H1 (cell line): ENCODE measurements at regions not wholly inside any gene's neighbourhood (a gene's known extent, or its start where the extent isn't known, plus 50 kb on each side); places are given as distances from the start of the nearest gene placed in this dataset.

ENCODE experiments used
- CTCF ChIA-PET: fragments of 300-600 bp; sonication (Branson Sonifier 250); formaldehyde crosslinking; loops from one replicate; lab custom pipeline; 2021; ENCODE audit not compliant: partially characterized antibody; lab: Charles Lee
- POLR2A ChIA-PET: fragments of 300-600 bp; sonication (Branson Sonifier 250); formaldehyde crosslinking; loops from one replicate; lab custom pipeline; 2021; ENCODE audit warnings: inconsistent platforms; ENCODE audit not compliant: partially characterized antibody; lab: Charles Lee
- DNase-seq, 2 experiments: peaks; one replicate each; pipeline versions ENCODE4 v3.0.0 to v3.0.0-alpha.2; 2010 to 2022; ENCODE audit warnings: low spot score in 2 of 2, low read depth in 1 of 2, mixed read lengths in 1 of 2
- FAIRE-seq: peaks from 2 replicates; lab custom pipeline; 2011; peaks lifted over from hg19 to GRCh38; lab: Jason Lieb, UNC
- H2AFZ ChIP-seq: 2 replicates; pipeline ENCODE4 v1.8.1; 2012; ENCODE audit warnings: low read length, inconsistent platforms
- H2AK5ac ChIP-seq: 2 replicates; pipeline ENCODE4 v1.6.1; 2013; ENCODE audit warnings: low read depth, low read length
- H2BK120ac ChIP-seq: replicated peaks from 2 replicates; pipeline ENCODE3; 2013; ENCODE audit warnings: low read depth, low read length, inconsistent platforms
- H2BK12ac ChIP-seq: 2 replicates; pipeline ENCODE4 v1.6.1; 2013; ENCODE audit warnings: low read depth, low read length
- H2BK15ac ChIP-seq: 2 replicates; pipeline ENCODE4 v1.6.1; 2013; ENCODE audit warnings: low read length
- H2BK20ac ChIP-seq: 2 replicates; pipeline ENCODE4 v1.6.1; 2013; ENCODE audit warnings: low read length
- H2BK5ac ChIP-seq: 2 replicates; pipeline ENCODE4 v1.6.1; 2013; ENCODE audit warnings: low read depth, low read length
- H3K14ac ChIP-seq: 2 replicates; pipeline ENCODE4 v1.6.1; 2013; ENCODE audit warnings: inconsistent platforms; ENCODE audit not compliant: insufficient read length
- H3K18ac ChIP-seq: 2 replicates; pipeline ENCODE4 v1.6.1; 2013; ENCODE audit warnings: low read length; ENCODE audit errors: extremely low read depth
- H3K23ac ChIP-seq: 2 replicates; pipeline ENCODE4 v1.6.1; 2013; ENCODE audit warnings: inconsistent platforms; ENCODE audit not compliant: insufficient read length
- H3K23me2 ChIP-seq: 2 replicates; pipeline ENCODE4 v1.6.1; 2013; ENCODE audit warnings: low read depth, low read length
- H3K27ac ChIP-seq: 2 replicates; pipeline ENCODE4 v1.6.1; 2011; ENCODE audit warnings: low read depth, low read length, inconsistent platforms
- H3K27me3 ChIP-seq, 4 experiments: replicated peaks in 1 of 4; 1 replicate in 1 of 4; 2 replicates in 3 of 4; pipeline versions ENCODE4 v1.6.1 to v1.8.1; 2011 to 2013; ENCODE audit warnings: low read length in 3 of 4, mild to moderate bottlenecking in 3 of 4, inconsistent platforms in 2 of 4, mixed read lengths in 2 of 4, moderate library complexity in 1 of 4; ENCODE audit not compliant: control insufficient read depth in 3 of 4, insufficient read depth in 3 of 4; ENCODE audit errors: extremely low read depth in 1 of 4
- H3K36me3 ChIP-seq, 4 experiments: 2 replicates each; pipeline versions ENCODE4 v1.6.1 to v1.8.1; 2011 to 2013; ENCODE audit warnings: mild to moderate bottlenecking in 4 of 4, low read length in 3 of 4, moderate library complexity in 2 of 4, control low read depth in 1 of 4, inconsistent platforms in 1 of 4; ENCODE audit not compliant: insufficient read depth in 4 of 4, control insufficient read depth in 2 of 4
- H3K4ac ChIP-seq: replicated peaks from 2 replicates; pipeline ENCODE3; 2013; ENCODE audit warnings: low read length, low read depth, mixed read lengths, inconsistent platforms; ENCODE audit not compliant: insufficient read length
- H3K4me1 ChIP-seq, 4 experiments: replicated peaks in 1 of 4; 1 replicate in 1 of 4; 2 replicates in 3 of 4; pipeline versions ENCODE4 v1.6.1 to v1.8.1; 2011 to 2013; ENCODE audit warnings: low read length in 3 of 4, inconsistent platforms in 2 of 4, mixed read lengths in 1 of 4; ENCODE audit not compliant: insufficient read depth in 4 of 4, control insufficient read depth in 3 of 4
- H3K4me2 ChIP-seq, 2 experiments: 2 replicates each; pipeline versions ENCODE4 v1.6.1 to v1.8.1; 2011 to 2013; ENCODE audit warnings: low read depth in 2 of 2, low read length in 2 of 2, control low read depth in 1 of 2, inconsistent platforms in 1 of 2, mild to moderate bottlenecking in 1 of 2; ENCODE audit not compliant: insufficient read depth in 1 of 2
- H3K4me3 ChIP-seq, 4 experiments: fragments of 200-600, 300-600 bp in 1 of 4; sonication (generic), shearing (Covaris generic), sonication (Bioruptor Twin) in 1 of 4; 2 replicates each; pipeline versions ENCODE4 v1.5.1 to v1.8.1; 2011 to 2016; ENCODE audit warnings: low read length in 4 of 4, low read depth in 3 of 4, control low read depth in 2 of 4, inconsistent platforms in 2 of 4, mild to moderate bottlenecking in 2 of 4, mixed read lengths in 1 of 4, moderate library complexity in 1 of 4; ENCODE audit not compliant: insufficient read depth in 2 of 4; ENCODE audit errors: extremely low read depth in 1 of 4
- H3K56ac ChIP-seq: replicated peaks from 2 replicates; pipeline ENCODE3; 2013; ENCODE audit warnings: low read depth, mild to moderate bottlenecking, mixed read lengths, low read length, inconsistent platforms; ENCODE audit not compliant: insufficient read length
- H3K79me1 ChIP-seq: 2 replicates; pipeline ENCODE4 v1.6.1; 2013; ENCODE audit warnings: low read depth, low read length, control low read depth
- H3K79me2 ChIP-seq, 2 experiments: 2 replicates each; pipeline versions ENCODE4 v1.6.1 to v1.8.1; 2012 to 2013; ENCODE audit warnings: low read length in 2 of 2, mild to moderate bottlenecking in 2 of 2, inconsistent platforms in 1 of 2; ENCODE audit not compliant: insufficient read depth in 2 of 2, control insufficient read depth in 1 of 2
- H3K9ac ChIP-seq, 4 experiments: replicated peaks in 1 of 4; 1 replicate in 1 of 4; 2 replicates in 3 of 4; pipeline versions ENCODE4 v1.6.1 to v1.8.1; 2011 to 2013; ENCODE audit warnings: low read depth in 3 of 4, low read length in 3 of 4, control low read depth in 2 of 4, mild to moderate bottlenecking in 2 of 4, moderate library complexity in 2 of 4, inconsistent platforms in 1 of 4; ENCODE audit errors: extremely low read depth in 1 of 4
- H3K9me3 ChIP-seq, 2 experiments: 2 replicates each; pipeline versions ENCODE4 v1.6.1 to v1.8.1; 2012 to 2013; ENCODE audit warnings: mild to moderate bottlenecking in 2 of 2, moderate library complexity in 2 of 2, control low read depth in 1 of 2, inconsistent platforms in 1 of 2, low read depth in 1 of 2, low read length in 1 of 2, mixed read lengths in 1 of 2; ENCODE audit not compliant: insufficient read depth in 2 of 2
- H4K20me1 ChIP-seq, 2 experiments: replicated peaks in 1 of 2; 2 replicates each; pipeline versions ENCODE3 to v1.8.1; 2011 to 2013; ENCODE audit warnings: inconsistent platforms in 2 of 2, low read length in 2 of 2, mild to moderate bottlenecking in 1 of 2; ENCODE audit not compliant: insufficient read depth in 2 of 2, control insufficient read depth in 1 of 2
- H4K5ac ChIP-seq: 2 replicates; pipeline ENCODE4 v1.6.1; 2013; ENCODE audit warnings: low read length, low read depth, mixed read lengths, inconsistent platforms; ENCODE audit not compliant: insufficient read length
- H4K8ac ChIP-seq: 2 replicates; pipeline ENCODE4 v1.8.0; 2013; ENCODE audit warnings: mild to moderate bottlenecking, moderate library complexity, low read length, inconsistent platforms; ENCODE audit not compliant: insufficient read depth; ENCODE audit errors: extremely low read depth
- H4K91ac ChIP-seq: replicated peaks from 2 replicates; pipeline ENCODE3; 2013; ENCODE audit warnings: low read length, mixed read lengths, inconsistent platforms; ENCODE audit not compliant: insufficient read length
- BCL11A ChIP-seq, 2 experiments: IDR thresholded peaks; one replicate each; pipeline ENCODE4 v1.6.1; 2011; ENCODE audit warnings: low read depth in 2 of 2, low read length in 2 of 2, mild to moderate bottlenecking in 2 of 2
- CBX5 ChIP-seq: fragments of 300-800, 300-1000 bp; sonication (generic); IDR thresholded peaks from 2 replicates; pipeline ENCODE4 v1.7.1; 2016; ENCODE audit warnings: antibody characterized with exemption, low read length, low read depth
- CHD1 ChIP-seq: IDR thresholded peaks from 2 replicates; pipeline ENCODE4 v1.6.1; 2012; ENCODE audit warnings: low read depth, low read length, improper control_type of control experiment
- EZH2 ChIP-seq: fragments of 200-600 bp; sonication (generic); IDR thresholded peaks from 2 replicates; pipeline ENCODE4 v1.7.1; 2012; ENCODE audit warnings: low read depth, mild to moderate bottlenecking, moderate library complexity, low read length, inconsistent platforms; ENCODE audit not compliant: severe bottlenecking
- HDAC6 ChIP-seq: IDR thresholded peaks from one replicate; pipeline ENCODE4 v1.7.1; 2012; ENCODE audit warnings: low read depth, mild to moderate bottlenecking, inconsistent platforms, low read length, moderate library complexity
- JUND ChIP-seq: IDR thresholded peaks from 2 replicates; pipeline ENCODE4 v1.6.1; 2011; ENCODE audit warnings: mild to moderate bottlenecking, improper control_type of control experiment, low read length
- POU5F1 ChIP-seq: IDR thresholded peaks from 2 replicates; pipeline ENCODE4 v1.6.1; 2011; ENCODE audit warnings: low read depth, mild to moderate bottlenecking, low read length, moderate library complexity
- RFX5 ChIP-seq: IDR thresholded peaks from 2 replicates; pipeline ENCODE4 v1.6.1; 2011; ENCODE audit warnings: low read depth, low read length, improper control_type of control experiment, borderline replicate concordance
- SP1 ChIP-seq: IDR thresholded peaks from 2 replicates; pipeline ENCODE4 v1.6.1; 2011; ENCODE audit warnings: low read depth, low read length
- SP2 ChIP-seq: IDR thresholded peaks from 2 replicates; pipeline ENCODE4 v1.6.1; 2012; ENCODE audit warnings: mild to moderate bottlenecking, low read length, inconsistent platforms
- SUZ12 ChIP-seq: fragments of 200-600 bp; sonication (generic); IDR thresholded peaks from 2 replicates; pipeline ENCODE4 v1.6.1; 2012; ENCODE audit warnings: mild to moderate bottlenecking, inconsistent platforms, low read length, moderate library complexity, mixed read lengths
- TEAD4 ChIP-seq: IDR thresholded peaks from 2 replicates; pipeline ENCODE4 v1.6.1; 2012; ENCODE audit warnings: low read depth, low read length, inconsistent platforms, mixed read lengths
- WGBS, 2 experiments: shearing (Covaris generic) in 1 of 2; methylation state at CpG; one replicate each; pipeline versions ENCODE4 v1.1.6 to v1.1.7; 2013 to 2015; ENCODE audit warnings: low lambda C conversion rate in 2 of 2, mixed read lengths in 2 of 2, inconsistent platforms in 1 of 2, low coverage in 1 of 2, missing lambda C conversion rate in 1 of 2; ENCODE audit not compliant: insufficient replicate concordance in 2 of 2, insufficient coverage in 1 of 2, insufficient read length in 1 of 2; ENCODE audit errors: extremely low coverage in 1 of 2, missing lambda C conversion rate in 1 of 2; 5-methylcytosine and 5-hydroxymethylcytosine counted together
- TF ChIP-seq, protein P1 (sequence below), 3 experiments: IDR thresholded peaks; 1 replicate in 2 of 3; 2 replicates in 1 of 3; pipeline versions ENCODE4 v1.5.1 to v1.6.1; 2011; ENCODE audit warnings: low read length in 3 of 3, mild to moderate bottlenecking in 3 of 3, inconsistent platforms in 2 of 3, low read depth in 1 of 3, moderate library complexity in 1 of 3; ENCODE audit not compliant: insufficient read depth in 1 of 3; ENCODE audit errors: control extremely low read depth in 1 of 3

DNA sequence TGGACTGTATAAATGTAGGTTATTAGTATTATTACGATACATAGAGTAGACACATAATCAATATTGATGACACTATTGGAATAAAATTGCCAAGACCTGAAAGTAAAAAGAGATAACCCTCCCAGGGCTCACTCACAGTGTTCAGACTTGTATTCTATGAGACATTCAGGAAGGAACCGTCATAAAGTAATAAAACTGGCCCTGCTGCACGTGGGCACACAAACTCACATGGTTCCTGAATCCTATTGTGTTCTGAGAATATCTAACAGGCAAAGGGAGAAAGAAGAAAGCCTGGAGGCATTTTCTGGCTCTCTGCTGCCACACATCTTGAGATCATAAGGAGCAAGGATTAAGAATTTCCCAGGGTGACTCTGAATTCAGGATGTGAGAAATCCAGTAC lies 575.9 kb downstream of the HS3ST4 start:
- Histone ChIP-seq H3K79me2 (no peaks in the 10 kb centered on the region), H3K4me3 (no peak overlapping the region), H3K4ac (no peak overlapping the region), H2AK5ac (no peak overlapping the region), H3K23ac (no peak overlapping the region), H4K20me1 (peaks cover 0 to 2% of the 10 kb centered on the region in 2 experiments), H3K9ac (no peak overlapping the region), H4K8ac (no peak overlapping the region), H3K4me2 (no peak overlapping the region), H2BK15ac (no peak overlapping the region), H2BK5ac (no peak overlapping the region), H3K18ac (no peak overlapping the region), H3K36me3 (no peaks in the 10 kb centered on the region), H2AFZ (no peak overlapping the region), H2BK120ac (no peak overlapping the region), H3K4me1 (no peaks in the 10 kb centered on the region), H3K79me1 (no peaks in the 10 kb centered on the region), H4K5ac (no peak overlapping the region), H3K14ac (no peak overlapping the region), H3K27me3 (no peaks in the 10 kb centered on the region), H3K9me3 (no peaks in the 10 kb centered on the region), H2BK20ac (no peak overlapping the region), H4K91ac (no peak overlapping the region), H3K27ac (no peak overlapping the region), H2BK12ac (no peak overlapping the region), H3K56ac (no peak overlapping the region), H3K23me2 (no peaks in the 10 kb centered on the region)
- no peak for DNase-seq
- POLR2A ChIA-PET: no interaction called here
- WGBS, 2 experiments: 97% methylated on average over 3 of the region's 3 CpGs; no CpG with 5 or more reads in 1 of the 2 experiments
- no peak for FAIRE-seq
- CTCF ChIA-PET: interaction anchor here (1.5 kb wide), 1 partner anchor 8 kb away, joined by 4 read pairs; no protein-coding TSS in a partner anchor
- TF ChIP-seq HDAC6: no peak
- no peak for TF ChIP-seq EZH2
- TF ChIP-seq CBX5: no peak
- no peak for TF ChIP-seq JUND
- no peak for TF ChIP-seq SP1
- no peak for TF ChIP-seq SP2
- no peak for TF ChIP-seq CHD1
- no peak for TF ChIP-seq TEAD4
- TF ChIP-seq SUZ12: no peak
- TF ChIP-seq, protein P1, sequence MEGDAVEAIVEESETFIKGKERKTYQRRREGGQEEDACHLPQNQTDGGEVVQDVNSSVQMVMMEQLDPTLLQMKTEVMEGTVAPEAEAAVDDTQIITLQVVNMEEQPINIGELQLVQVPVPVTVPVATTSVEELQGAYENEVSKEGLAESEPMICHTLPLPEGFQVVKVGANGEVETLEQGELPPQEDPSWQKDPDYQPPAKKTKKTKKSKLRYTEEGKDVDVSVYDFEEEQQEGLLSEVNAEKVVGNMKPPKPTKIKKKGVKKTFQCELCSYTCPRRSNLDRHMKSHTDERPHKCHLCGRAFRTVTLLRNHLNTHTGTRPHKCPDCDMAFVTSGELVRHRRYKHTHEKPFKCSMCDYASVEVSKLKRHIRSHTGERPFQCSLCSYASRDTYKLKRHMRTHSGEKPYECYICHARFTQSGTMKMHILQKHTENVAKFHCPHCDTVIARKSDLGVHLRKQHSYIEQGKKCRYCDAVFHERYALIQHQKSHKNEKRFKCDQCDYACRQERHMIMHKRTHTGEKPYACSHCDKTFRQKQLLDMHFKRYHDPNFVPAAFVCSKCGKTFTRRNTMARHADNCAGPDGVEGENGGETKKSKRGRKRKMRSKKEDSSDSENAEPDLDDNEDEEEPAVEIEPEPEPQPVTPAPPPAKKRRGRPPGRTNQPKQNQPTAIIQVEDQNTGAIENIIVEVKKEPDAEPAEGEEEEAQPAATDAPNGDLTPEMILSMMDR (IDR thresholded peaks at IDR 0.05; ENCODE audit: control extremely low read depth in 1 of 3, insufficient read depth in 1 of 3, low read depth in 1 of 3, low read length in 3 of 3): no peak
- no peak for TF ChIP-seq RFX5
- TF ChIP-seq BCL11A (IDR thresholded peaks at IDR 0.05; ENCODE audit: low read depth in 2 of 2, low read length in 2 of 2): no peak
- no peak for TF ChIP-seq POU5F1
